Stomach (tissue), 8 donors: ENCODE measurements at regions not wholly inside any gene's neighbourhood (a gene's known extent, or its start where the extent isn't known, plus 50 kb on each side); places are given as distances from the start of the nearest gene placed in this dataset.

Source experiments
- DNase-seq, 2 donors: peaks; one replicate each; pipeline versions ENCODE4 v3.0.0 to v3.0.0-alpha.2; 2013 to 2019
- H3K27ac ChIP-seq, 5 donors: fragments of 200-600 bp in 4 of 5; sonication (generic) in 4 of 5; one replicate each; pipeline ENCODE4 v1.5.1; 2013 to 2019; ENCODE audit warnings: mild to moderate bottlenecking in 1 of 5, moderate library complexity in 1 of 5
- H3K27me3 ChIP-seq, 3 donors: fragments of 200-600 bp; sonication (generic); one replicate each; pipeline ENCODE4 v1.5.1; 2017 to 2019; ENCODE audit warnings: mixed run types in 1 of 3
- H3K36me3 ChIP-seq, 4 donors: fragments of 200-600 bp; sonication (generic); 1 replicate in 3 of 4; 2 replicates in 1 of 4; pipeline ENCODE4 v1.5.1; 2016 to 2019
- H3K4me1 ChIP-seq, 4 donors: fragments of 200-600 bp; sonication (generic); one replicate each; pipeline ENCODE4 v1.5.1; 2016 to 2019
- H3K4me3 ChIP-seq, 4 donors: fragments of 200-600 bp; sonication (generic) in 3 of 4; one replicate each; pipeline ENCODE4 v1.5.1; 2016 to 2019; ENCODE audit warnings: mild to moderate bottlenecking in 1 of 4
- H3K9me3 ChIP-seq, 4 donors: fragments of 200-600 bp; sonication (generic); one replicate each; pipeline ENCODE4 v1.5.1; 2016 to 2019
- EP300 ChIP-seq: sonication (generic); formaldehyde crosslinking; IDR thresholded peaks from one replicate; pipeline ENCODE4 v1.6.1; 2017; ENCODE audit warnings: antibody characterized with exemption
- POLR2A ChIP-seq, 4 donors: fragments of 450-650 bp; IDR thresholded peaks; one replicate each; pipeline ENCODE4 v1.6.1; 2016; ENCODE audit warnings: antibody characterized with exemption in 4 of 4, control low read depth in 2 of 4, mild to moderate bottlenecking in 1 of 4, moderate library complexity in 1 of 4
- POLR2AphosphoS5 ChIP-seq, 3 donors: sonication (generic); formaldehyde crosslinking; IDR thresholded peaks; one replicate each; pipeline ENCODE4 v1.6.1; 2016; ENCODE audit warnings: antibody characterized with exemption in 3 of 3
- whole genome bisulfite sequencing, 5 donors: extraction: QIAGEN DNeasy Blood & Tissue Kit in 3 of 5; methylation state at CpG; one replicate each; pipeline versions ENCODE4 v1.1.5 to v1.1.7; 2013 to 2018; 5-methylcytosine and 5-hydroxymethylcytosine counted together
- intact Hi-C: fragments of 100-400 bp; cut with DNase I; formaldehyde crosslinking; loops from one replicate; pipeline ENCODE4 v1.15.1; 2023; ENCODE audit warnings: low total_unique reads
- TF ChIP-seq, protein P1 (sequence below), 7 experiments: fragments of 450-650 bp in 4 of 7; fragments of 200-600 bp in 3 of 7; sonication (generic) in 3 of 7; IDR thresholded peaks; one replicate each; pipeline ENCODE4 v1.5.1; 2016 to 2019; ENCODE audit warnings: antibody characterized with exemption in 7 of 7, control low read depth in 2 of 7, mild to moderate bottlenecking in 1 of 7
- donor health status: healthy with polysubstance abuse.
- donor health status: Bipolar disorder and iron deficiency.
- donor health status: healthy.

DNA sequence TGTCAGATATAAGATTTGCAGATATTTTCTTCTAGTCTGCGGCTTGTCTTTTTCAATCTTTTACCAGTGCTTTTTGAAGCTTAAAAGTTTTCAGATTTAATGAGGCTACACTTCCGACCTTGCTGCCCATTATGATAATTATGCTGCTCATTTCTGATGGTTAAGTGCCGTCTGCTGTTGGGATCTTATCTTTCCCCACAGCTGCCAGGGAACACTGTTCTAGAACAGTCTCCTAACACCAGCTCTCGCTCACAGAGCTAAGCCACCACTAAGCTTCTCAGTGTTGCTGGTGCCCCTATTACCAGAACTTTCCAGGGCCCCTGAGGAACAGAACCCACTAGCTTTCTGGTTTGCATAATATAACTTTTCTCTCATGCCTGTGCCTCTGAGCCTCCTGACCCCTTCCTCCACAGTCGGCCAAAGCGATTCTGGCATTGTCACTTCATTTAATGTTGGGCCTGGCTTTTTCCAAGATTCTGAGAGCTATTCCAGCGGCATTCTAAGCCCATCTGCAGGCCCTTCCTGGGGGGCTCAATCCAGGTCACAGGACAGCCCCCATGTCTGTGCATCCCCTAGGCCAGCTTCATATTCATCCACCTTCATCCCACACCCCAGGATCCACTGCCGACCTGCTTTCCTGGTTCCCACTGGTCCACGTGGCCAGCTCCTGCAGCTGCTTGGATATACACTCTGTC lies 237.0 kb downstream of the PTPRU start:
- H3K4me1 ChIP-seq: no peaks in the 10 kb centered on the region
- TF ChIP-seq EP300: no peak
- no peak for TF ChIP-seq POLR2AphosphoS5 (IDR thresholded peaks at IDR 0.05)
- TF ChIP-seq, protein P1, sequence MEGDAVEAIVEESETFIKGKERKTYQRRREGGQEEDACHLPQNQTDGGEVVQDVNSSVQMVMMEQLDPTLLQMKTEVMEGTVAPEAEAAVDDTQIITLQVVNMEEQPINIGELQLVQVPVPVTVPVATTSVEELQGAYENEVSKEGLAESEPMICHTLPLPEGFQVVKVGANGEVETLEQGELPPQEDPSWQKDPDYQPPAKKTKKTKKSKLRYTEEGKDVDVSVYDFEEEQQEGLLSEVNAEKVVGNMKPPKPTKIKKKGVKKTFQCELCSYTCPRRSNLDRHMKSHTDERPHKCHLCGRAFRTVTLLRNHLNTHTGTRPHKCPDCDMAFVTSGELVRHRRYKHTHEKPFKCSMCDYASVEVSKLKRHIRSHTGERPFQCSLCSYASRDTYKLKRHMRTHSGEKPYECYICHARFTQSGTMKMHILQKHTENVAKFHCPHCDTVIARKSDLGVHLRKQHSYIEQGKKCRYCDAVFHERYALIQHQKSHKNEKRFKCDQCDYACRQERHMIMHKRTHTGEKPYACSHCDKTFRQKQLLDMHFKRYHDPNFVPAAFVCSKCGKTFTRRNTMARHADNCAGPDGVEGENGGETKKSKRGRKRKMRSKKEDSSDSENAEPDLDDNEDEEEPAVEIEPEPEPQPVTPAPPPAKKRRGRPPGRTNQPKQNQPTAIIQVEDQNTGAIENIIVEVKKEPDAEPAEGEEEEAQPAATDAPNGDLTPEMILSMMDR (IDR thresholded peaks at IDR 0.05): no peak
- TF ChIP-seq POLR2A (IDR thresholded peaks at IDR 0.05): no peak
- H3K4me3 ChIP-seq: no peak overlapping the region
- H3K9me3 ChIP-seq: no peaks in the 10 kb centered on the region
- peaks cover 0 to 76% (median 9%) of the 10 kb centered on the region in 3 donors for H3K27me3 ChIP-seq
- intact Hi-C loops: no loop called here
- peak in 1 of 2 donors; percentile 8 for DNase-seq
- WGBS, 5 donors: 69 to 70% (median 70%) methylated on average over 9 of the region's 9 CpGs
- no peaks in the 10 kb centered on the region for H3K36me3 ChIP-seq
- no peak overlapping the region for H3K27ac ChIP-seq

DNA sequence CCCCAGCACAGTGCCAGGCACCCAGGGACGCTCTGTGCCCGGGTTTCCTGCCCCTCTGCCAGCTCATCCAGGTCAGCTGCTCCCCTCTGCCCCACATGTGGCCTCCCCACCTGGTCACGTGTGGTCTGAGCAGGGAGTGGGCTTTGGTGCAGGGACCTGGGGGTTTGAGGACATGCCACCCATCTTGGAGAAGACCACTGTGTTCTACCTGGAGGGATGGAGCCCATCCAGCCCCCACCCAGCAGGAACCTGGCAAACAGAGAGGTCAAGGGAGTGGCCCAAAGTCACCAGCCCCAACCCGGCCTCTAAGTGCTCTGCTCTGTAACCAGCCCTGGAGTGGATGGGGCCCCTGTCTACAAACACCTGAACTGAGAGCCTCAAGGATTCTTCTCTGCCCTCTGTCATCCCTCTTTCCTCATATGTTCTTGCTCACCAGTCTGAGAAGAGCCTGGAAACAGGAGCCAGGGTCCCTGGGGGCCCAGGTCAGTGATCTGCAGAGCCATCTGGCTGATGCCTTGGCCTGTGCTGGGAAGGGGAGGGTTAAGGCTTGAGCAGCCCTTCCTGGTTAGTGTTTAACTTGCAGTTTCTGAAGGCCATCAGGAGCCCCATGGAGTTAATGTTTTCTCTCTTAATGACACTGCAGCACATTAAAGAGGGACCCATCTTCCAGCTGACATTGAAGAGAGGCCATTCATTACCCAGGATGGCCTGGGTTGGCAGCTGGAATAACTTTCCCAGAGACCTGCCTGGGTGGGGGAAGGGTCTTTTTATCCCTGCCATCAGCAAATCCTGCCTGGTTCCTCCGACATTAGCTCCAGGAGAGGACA lies 235.4 kb downstream of the PTPRU start:
- no peak for TF ChIP-seq POLR2A (IDR thresholded peaks at IDR 0.05)
- TF ChIP-seq, protein P1 (IDR thresholded peaks at IDR 0.05): no peak
- TF ChIP-seq POLR2AphosphoS5 (IDR thresholded peaks at IDR 0.05): no peak
- Histone ChIP-seq H3K4me3 (no peak overlapping the region), H3K27ac (no peak overlapping the region), H3K27me3 (peaks cover 0 to 60% (median 6%) of the 10 kb centered on the region in 3 donors), H3K36me3 (no peaks in the 10 kb centered on the region), H3K9me3 (no peaks in the 10 kb centered on the region), H3K4me1 (no peaks in the 10 kb centered on the region)
- DNase-seq: peak; percentile 19 to 51
- intact Hi-C loops: no loop called here
- 42 to 72% (median 57%) methylated on average over 2 to 5 of the region's 5 CpGs for WGBS, 5 donors

DNA sequence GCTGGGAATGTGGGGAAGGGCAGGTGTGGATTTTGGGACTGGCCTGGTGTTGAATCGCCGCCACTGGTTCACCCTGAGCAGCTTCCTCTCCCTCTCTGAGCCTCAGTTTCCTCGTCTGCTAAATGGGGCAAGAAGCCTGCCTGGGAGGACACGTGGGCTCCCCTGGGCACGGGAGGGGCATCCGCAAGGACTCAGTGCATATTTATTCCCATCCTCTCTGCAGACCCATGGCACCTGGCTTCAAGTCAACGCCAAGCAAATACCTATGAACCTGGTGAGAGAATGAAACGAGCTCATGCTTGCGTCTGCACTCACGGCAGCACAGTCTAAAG lies 234.4 kb downstream of the PTPRU start:
- Histone ChIP-seq H3K9me3 (peaks cover 0 to 9% (median 8%) of the 10 kb centered on the region in 4 donors), H3K4me1 (no peaks in the 10 kb centered on the region), H3K36me3 (no peaks in the 10 kb centered on the region), H3K27ac (no peak overlapping the region), H3K27me3 (peaks cover 0 to 51% (median 6%) of the 10 kb centered on the region in 3 donors), H3K4me3 (no peak overlapping the region)
- intact Hi-C loops: no loop called here
- TF ChIP-seq POLR2A (IDR thresholded peaks at IDR 0.05) (no peak), POLR2AphosphoS5 (IDR thresholded peaks at IDR 0.05) (no peak), EP300 (no peak)
- TF ChIP-seq, protein P1 (IDR thresholded peaks at IDR 0.05): no peak
- no peak for DNase-seq
- WGBS, 5 donors: 74 to 82% (median 79%) methylated on average over 10 of the region's 10 CpGs

DNA sequence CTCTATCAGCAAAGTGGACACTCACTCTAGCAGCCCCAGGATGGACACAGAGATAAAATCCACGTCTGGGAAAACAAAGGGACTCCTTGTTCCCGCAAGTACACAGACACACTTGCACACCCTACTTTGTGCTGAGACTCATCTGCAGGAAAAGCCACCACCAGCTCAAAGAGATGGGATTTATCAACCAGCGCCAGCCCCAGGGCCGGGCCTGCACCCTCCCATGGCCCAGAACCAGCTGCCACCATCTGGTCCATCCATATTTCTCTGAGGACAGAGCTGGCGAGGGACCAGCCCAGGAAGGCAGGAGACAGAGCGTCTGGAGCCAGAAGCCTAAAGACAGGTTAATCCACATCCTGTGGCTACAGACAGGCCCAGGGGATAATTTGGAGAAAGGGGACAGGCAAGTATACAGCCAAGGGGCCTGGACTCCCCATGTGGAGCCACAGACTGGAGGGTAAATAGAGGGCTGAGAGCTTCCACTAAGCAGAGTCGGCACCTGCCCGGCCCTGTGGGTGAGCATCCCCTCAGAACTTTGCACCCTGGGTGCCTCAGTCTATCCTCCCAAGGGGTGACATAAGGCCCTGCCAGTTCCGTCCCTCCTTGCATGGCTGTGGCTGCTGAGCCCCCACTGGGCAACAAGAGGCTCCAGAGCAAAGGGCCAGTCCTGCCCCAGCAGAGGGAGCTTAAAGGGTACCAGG lies 233.9 kb downstream of the PTPRU start:
- H3K9me3 ChIP-seq: peaks cover 0 to 14% (median 12%) of the 10 kb centered on the region in 4 donors
- intact Hi-C loops: no loop called here

More for the DNA sequence above, 233.9 kb downstream of the PTPRU start:
- Histone ChIP-seq H3K27me3 (peaks cover 0 to 47% (median 6%) of the 10 kb centered on the region in 3 donors), H3K27ac (no peak overlapping the region), H3K4me1 (no peaks in the 10 kb centered on the region), H3K36me3 (no peaks in the 10 kb centered on the region), H3K4me3 (no peak overlapping the region)
- WGBS, 5 donors: 52 to 63% (median 58%) methylated on average over 9 of the region's 9 CpGs
- peak in 1 of 2 donors; percentile 18 for DNase-seq
- TF ChIP-seq POLR2A (IDR thresholded peaks at IDR 0.05) (no peak), POLR2AphosphoS5 (IDR thresholded peaks at IDR 0.05) (no peak), EP300 (no peak)
- TF ChIP-seq, protein P1 (IDR thresholded peaks at IDR 0.05): no peak
